ENCODE measurements at regions not wholly inside any gene's neighbourhood (a gene's known extent, or its start where the extent isn't known, plus 50 kb on each side); places are given as distances from the start of the nearest gene placed in this dataset.

- no peak overlapping the region for H3K27ac ChIP-seq (ENCODE audit: low read depth, low read length)
- peaks cover 0 to 4% of the 10 kb centered on the region in 2 donors for H3K4me1 ChIP-seq (ENCODE audit: control insufficient read depth in 1 of 2, insufficient read depth in 2 of 2, low read length in 2 of 2)
- H3K4me3 ChIP-seq (ENCODE audit: low read depth in 1 of 2, low read length in 2 of 2): no peak overlapping the region
- H3K36me3 ChIP-seq (ENCODE audit: control insufficient read depth in 1 of 2, insufficient read depth in 2 of 2, low read length in 2 of 2): no peaks in the 10 kb centered on the region
- no peak overlapping the region for H3K9ac ChIP-seq (ENCODE audit: low read depth in 1 of 2, low read length in 2 of 2)
- H3K9me3 ChIP-seq (ENCODE audit: control insufficient read depth in 1 of 2, low read length in 2 of 2): no peaks in the 10 kb centered on the region
- no peaks in the 10 kb centered on the region for H3K27me3 ChIP-seq (ENCODE audit: control insufficient read depth in 1 of 2, insufficient read depth in 2 of 2, low read length in 2 of 2)
Measured at GRCh38 chr13:80001510-80001842, 339.4 kb downstream of the SPRY2 start.

- Histone ChIP-seq H3K9ac (ENCODE audit: low read depth in 1 of 2, low read length in 2 of 2) (no peak overlapping the region), H3K27me3 (ENCODE audit: control insufficient read depth in 1 of 2, insufficient read depth in 2 of 2, low read length in 2 of 2) (no peaks in the 10 kb centered on the region), H3K27ac (ENCODE audit: low read depth, low read length) (no peak overlapping the region), H3K4me3 (ENCODE audit: low read depth in 1 of 2, low read length in 2 of 2) (no peak overlapping the region), H3K9me3 (ENCODE audit: control insufficient read depth in 1 of 2, low read length in 2 of 2) (no peaks in the 10 kb centered on the region), H3K4me1 (ENCODE audit: control insufficient read depth in 1 of 2, insufficient read depth in 2 of 2, low read length in 2 of 2) (peaks cover 0 to 4% of the 10 kb centered on the region in 2 donors), H3K36me3 (ENCODE audit: control insufficient read depth in 1 of 2, insufficient read depth in 2 of 2, low read length in 2 of 2) (no peaks in the 10 kb centered on the region)
Measured at GRCh38 chr13:80000684-80001509, 340.0 kb downstream of the SPRY2 start.

- no peaks in the 10 kb centered on the region for H3K36me3 ChIP-seq (ENCODE audit: control insufficient read depth in 1 of 2, insufficient read depth in 2 of 2, low read length in 2 of 2)
- H3K4me1 ChIP-seq (ENCODE audit: control insufficient read depth in 1 of 2, insufficient read depth in 2 of 2, low read length in 2 of 2): peaks cover 0 to 4% of the 10 kb centered on the region in 2 donors
- H3K4me3 ChIP-seq (ENCODE audit: low read depth in 1 of 2, low read length in 2 of 2): no peak overlapping the region
- H3K27me3 ChIP-seq (ENCODE audit: control insufficient read depth in 1 of 2, insufficient read depth in 2 of 2, low read length in 2 of 2): no peaks in the 10 kb centered on the region
- H3K9ac ChIP-seq (ENCODE audit: low read depth in 1 of 2, low read length in 2 of 2): no peak overlapping the region
- H3K9me3 ChIP-seq (ENCODE audit: control insufficient read depth in 1 of 2, low read length in 2 of 2): no peaks in the 10 kb centered on the region
- H3K27ac ChIP-seq (ENCODE audit: low read depth, low read length): no peak overlapping the region
Measured at GRCh38 chr13:79999601-80000000, 341.3 kb downstream of the SPRY2 start.

GRCh38 chr13:79998381-79998880, 342.5 kb downstream of the SPRY2 start:
- Histone ChIP-seq H3K4me1 (ENCODE audit: control insufficient read depth in 1 of 2, insufficient read depth in 2 of 2, low read length in 2 of 2) (peaks cover 0 to 4% of the 10 kb centered on the region in 2 donors), H3K27me3 (ENCODE audit: control insufficient read depth in 1 of 2, insufficient read depth in 2 of 2, low read length in 2 of 2) (no peaks in the 10 kb centered on the region), H3K4me3 (ENCODE audit: low read depth in 1 of 2, low read length in 2 of 2) (no peak overlapping the region), H3K36me3 (ENCODE audit: control insufficient read depth in 1 of 2, insufficient read depth in 2 of 2, low read length in 2 of 2) (no peaks in the 10 kb centered on the region), H3K27ac (ENCODE audit: low read depth, low read length) (no peak overlapping the region), H3K9me3 (ENCODE audit: control insufficient read depth in 1 of 2, low read length in 2 of 2) (no peaks in the 10 kb centered on the region), H3K9ac (ENCODE audit: low read depth in 1 of 2, low read length in 2 of 2) (no peak overlapping the region)

GRCh38 chr13:79997244-79997643, 343.7 kb downstream of the SPRY2 start:
- Histone ChIP-seq H3K27ac (ENCODE audit: low read depth, low read length) (no peak overlapping the region), H3K9ac (ENCODE audit: low read depth in 1 of 2, low read length in 2 of 2) (no peak overlapping the region), H3K4me3 (ENCODE audit: low read depth in 1 of 2, low read length in 2 of 2) (no peak overlapping the region), H3K27me3 (ENCODE audit: control insufficient read depth in 1 of 2, insufficient read depth in 2 of 2, low read length in 2 of 2) (no peaks in the 10 kb centered on the region), H3K36me3 (ENCODE audit: control insufficient read depth in 1 of 2, insufficient read depth in 2 of 2, low read length in 2 of 2) (no peaks in the 10 kb centered on the region), H3K9me3 (ENCODE audit: control insufficient read depth in 1 of 2, low read length in 2 of 2) (no peaks in the 10 kb centered on the region), H3K4me1 (ENCODE audit: control insufficient read depth in 1 of 2, insufficient read depth in 2 of 2, low read length in 2 of 2) (peaks cover 0 to 4% of the 10 kb centered on the region in 2 donors)

- Histone ChIP-seq H3K4me1 (ENCODE audit: control insufficient read depth in 1 of 2, insufficient read depth in 2 of 2, low read length in 2 of 2) (peaks cover 0 to 4% of the 10 kb centered on the region in 2 donors), H3K9ac (ENCODE audit: low read depth in 1 of 2, low read length in 2 of 2) (no peak overlapping the region), H3K4me3 (ENCODE audit: low read depth in 1 of 2, low read length in 2 of 2) (no peak overlapping the region), H3K9me3 (ENCODE audit: control insufficient read depth in 1 of 2, low read length in 2 of 2) (no peaks in the 10 kb centered on the region), H3K27me3 (ENCODE audit: control insufficient read depth in 1 of 2, insufficient read depth in 2 of 2, low read length in 2 of 2) (no peaks in the 10 kb centered on the region), H3K27ac (ENCODE audit: low read depth, low read length) (no peak overlapping the region), H3K36me3 (ENCODE audit: control insufficient read depth in 1 of 2, insufficient read depth in 2 of 2, low read length in 2 of 2) (no peaks in the 10 kb centered on the region)
Measured at GRCh38 chr13:79995334-79995733, 345.6 kb downstream of the SPRY2 start.

GRCh38 chr13:79992111-79992510, 348.8 kb downstream of the SPRY2 start:
- H3K36me3 ChIP-seq (ENCODE audit: control insufficient read depth in 1 of 2, insufficient read depth in 2 of 2, low read length in 2 of 2): no peaks in the 10 kb centered on the region
- no peaks in the 10 kb centered on the region for H3K27me3 ChIP-seq (ENCODE audit: control insufficient read depth in 1 of 2, insufficient read depth in 2 of 2, low read length in 2 of 2)
- no peak overlapping the region for H3K9ac ChIP-seq (ENCODE audit: low read depth in 1 of 2, low read length in 2 of 2)
- H3K27ac ChIP-seq (ENCODE audit: low read depth, low read length): no peak overlapping the region
- H3K9me3 ChIP-seq (ENCODE audit: control insufficient read depth in 1 of 2, low read length in 2 of 2): no peaks in the 10 kb centered on the region
- H3K4me3 ChIP-seq (ENCODE audit: low read depth in 1 of 2, low read length in 2 of 2): no peak overlapping the region
- H3K4me1 ChIP-seq (ENCODE audit: control insufficient read depth in 1 of 2, insufficient read depth in 2 of 2, low read length in 2 of 2): peaks cover 0 to 4% of the 10 kb centered on the region in 2 donors

GRCh38 chr13:79990048-79990447, 350.9 kb downstream of the SPRY2 start:
- H3K4me3 ChIP-seq (ENCODE audit: low read depth in 1 of 2, low read length in 2 of 2): no peak overlapping the region

GRCh38 chr13:79989217-79989661, 351.7 kb downstream of the SPRY2 start:
- Histone ChIP-seq H3K36me3 (ENCODE audit: control insufficient read depth in 1 of 2, insufficient read depth in 2 of 2, low read length in 2 of 2) (no peaks in the 10 kb centered on the region), H3K27me3 (ENCODE audit: control insufficient read depth in 1 of 2, insufficient read depth in 2 of 2, low read length in 2 of 2) (no peaks in the 10 kb centered on the region), H3K27ac (ENCODE audit: low read depth, low read length) (no peak overlapping the region), H3K4me3 (ENCODE audit: low read depth in 1 of 2, low read length in 2 of 2) (no peak overlapping the region), H3K9me3 (ENCODE audit: control insufficient read depth in 1 of 2, low read length in 2 of 2) (no peaks in the 10 kb centered on the region), H3K4me1 (ENCODE audit: control insufficient read depth in 1 of 2, insufficient read depth in 2 of 2, low read length in 2 of 2) (peaks cover 0 to 4% of the 10 kb centered on the region in 2 donors), H3K9ac (ENCODE audit: low read depth in 1 of 2, low read length in 2 of 2) (no peak overlapping the region)

More at GRCh38 chr13:79990048-79990447, 350.9 kb downstream of the SPRY2 start:
- no peaks in the 10 kb centered on the region for H3K27me3 ChIP-seq (ENCODE audit: control insufficient read depth in 1 of 2, insufficient read depth in 2 of 2, low read length in 2 of 2)
- no peak overlapping the region for H3K9ac ChIP-seq (ENCODE audit: low read depth in 1 of 2, low read length in 2 of 2)
- no peaks in the 10 kb centered on the region for H3K36me3 ChIP-seq (ENCODE audit: control insufficient read depth in 1 of 2, insufficient read depth in 2 of 2, low read length in 2 of 2)
- H3K27ac ChIP-seq (ENCODE audit: low read depth, low read length): no peak overlapping the region
- peaks cover 0 to 4% of the 10 kb centered on the region in 2 donors for H3K4me1 ChIP-seq (ENCODE audit: control insufficient read depth in 1 of 2, insufficient read depth in 2 of 2, low read length in 2 of 2)
- H3K9me3 ChIP-seq (ENCODE audit: control insufficient read depth in 1 of 2, low read length in 2 of 2): no peaks in the 10 kb centered on the region

GRCh38 chr13:79988573-79988972, 352.4 kb downstream of the SPRY2 start:
- peaks cover 0 to 4% of the 10 kb centered on the region in 2 donors for H3K4me1 ChIP-seq (ENCODE audit: control insufficient read depth in 1 of 2, insufficient read depth in 2 of 2, low read length in 2 of 2)
- no peak overlapping the region for H3K9ac ChIP-seq (ENCODE audit: low read depth in 1 of 2, low read length in 2 of 2)
- no peaks in the 10 kb centered on the region for H3K27me3 ChIP-seq (ENCODE audit: control insufficient read depth in 1 of 2, insufficient read depth in 2 of 2, low read length in 2 of 2)
- H3K9me3 ChIP-seq (ENCODE audit: control insufficient read depth in 1 of 2, low read length in 2 of 2): no peaks in the 10 kb centered on the region
- no peaks in the 10 kb centered on the region for H3K36me3 ChIP-seq (ENCODE audit: control insufficient read depth in 1 of 2, insufficient read depth in 2 of 2, low read length in 2 of 2)
- H3K27ac ChIP-seq (ENCODE audit: low read depth, low read length): no peak overlapping the region
- H3K4me3 ChIP-seq (ENCODE audit: low read depth in 1 of 2, low read length in 2 of 2): no peak overlapping the region
